H1 (cell line): ENCODE measurements at regions not wholly inside any gene's neighbourhood (a gene's known extent, or its start where the extent isn't known, plus 50 kb on each side); places are given as distances from the start of the nearest gene placed in this dataset.

Experiments used
- CTCF ChIA-PET: fragments of 300-600 bp; sonication (Branson Sonifier 250); formaldehyde crosslinking; loops from one replicate; lab custom pipeline; 2021; ENCODE audit not compliant: partially characterized antibody; lab: Charles Lee
- POLR2A ChIA-PET: fragments of 300-600 bp; sonication (Branson Sonifier 250); formaldehyde crosslinking; loops from one replicate; lab custom pipeline; 2021; ENCODE audit warnings: inconsistent platforms; ENCODE audit not compliant: partially characterized antibody; lab: Charles Lee
- DNase-seq, 2 experiments: peaks; one replicate each; pipeline versions ENCODE4 v3.0.0 to v3.0.0-alpha.2; 2010 to 2022; ENCODE audit warnings: low spot score in 2 of 2, low read depth in 1 of 2, mixed read lengths in 1 of 2
- FAIRE-seq: peaks from 2 replicates; lab custom pipeline; 2011; peaks lifted over from hg19 to GRCh38; lab: Jason Lieb, UNC
- H2AFZ ChIP-seq: 2 replicates; pipeline ENCODE4 v1.8.1; 2012; ENCODE audit warnings: low read length, inconsistent platforms
- H2AK5ac ChIP-seq: 2 replicates; pipeline ENCODE4 v1.6.1; 2013; ENCODE audit warnings: low read depth, low read length
- H2BK120ac ChIP-seq: replicated peaks from 2 replicates; pipeline ENCODE3; 2013; ENCODE audit warnings: low read depth, low read length, inconsistent platforms
- H2BK12ac ChIP-seq: 2 replicates; pipeline ENCODE4 v1.6.1; 2013; ENCODE audit warnings: low read depth, low read length
- H2BK15ac ChIP-seq: 2 replicates; pipeline ENCODE4 v1.6.1; 2013; ENCODE audit warnings: low read length
- H2BK20ac ChIP-seq: 2 replicates; pipeline ENCODE4 v1.6.1; 2013; ENCODE audit warnings: low read length
- H2BK5ac ChIP-seq: 2 replicates; pipeline ENCODE4 v1.6.1; 2013; ENCODE audit warnings: low read depth, low read length
- H3K14ac ChIP-seq: 2 replicates; pipeline ENCODE4 v1.6.1; 2013; ENCODE audit warnings: inconsistent platforms; ENCODE audit not compliant: insufficient read length
- H3K18ac ChIP-seq: 2 replicates; pipeline ENCODE4 v1.6.1; 2013; ENCODE audit warnings: low read length; ENCODE audit errors: extremely low read depth
- H3K23ac ChIP-seq: 2 replicates; pipeline ENCODE4 v1.6.1; 2013; ENCODE audit warnings: inconsistent platforms; ENCODE audit not compliant: insufficient read length
- H3K23me2 ChIP-seq: 2 replicates; pipeline ENCODE4 v1.6.1; 2013; ENCODE audit warnings: low read depth, low read length
- H3K27ac ChIP-seq: 2 replicates; pipeline ENCODE4 v1.6.1; 2011; ENCODE audit warnings: low read depth, low read length, inconsistent platforms
- H3K27me3 ChIP-seq, 4 experiments: replicated peaks in 1 of 4; 1 replicate in 1 of 4; 2 replicates in 3 of 4; pipeline versions ENCODE4 v1.6.1 to v1.8.1; 2011 to 2013; ENCODE audit warnings: low read length in 3 of 4, mild to moderate bottlenecking in 3 of 4, inconsistent platforms in 2 of 4, mixed read lengths in 2 of 4, moderate library complexity in 1 of 4; ENCODE audit not compliant: control insufficient read depth in 3 of 4, insufficient read depth in 3 of 4; ENCODE audit errors: extremely low read depth in 1 of 4
- H3K36me3 ChIP-seq, 4 experiments: 2 replicates each; pipeline versions ENCODE4 v1.6.1 to v1.8.1; 2011 to 2013; ENCODE audit warnings: mild to moderate bottlenecking in 4 of 4, low read length in 3 of 4, moderate library complexity in 2 of 4, control low read depth in 1 of 4, inconsistent platforms in 1 of 4; ENCODE audit not compliant: insufficient read depth in 4 of 4, control insufficient read depth in 2 of 4
- H3K4ac ChIP-seq: replicated peaks from 2 replicates; pipeline ENCODE3; 2013; ENCODE audit warnings: low read length, low read depth, mixed read lengths, inconsistent platforms; ENCODE audit not compliant: insufficient read length
- H3K4me1 ChIP-seq, 4 experiments: replicated peaks in 1 of 4; 1 replicate in 1 of 4; 2 replicates in 3 of 4; pipeline versions ENCODE4 v1.6.1 to v1.8.1; 2011 to 2013; ENCODE audit warnings: low read length in 3 of 4, inconsistent platforms in 2 of 4, mixed read lengths in 1 of 4; ENCODE audit not compliant: insufficient read depth in 4 of 4, control insufficient read depth in 3 of 4
- H3K4me2 ChIP-seq, 2 experiments: 2 replicates each; pipeline versions ENCODE4 v1.6.1 to v1.8.1; 2011 to 2013; ENCODE audit warnings: low read depth in 2 of 2, low read length in 2 of 2, control low read depth in 1 of 2, inconsistent platforms in 1 of 2, mild to moderate bottlenecking in 1 of 2; ENCODE audit not compliant: insufficient read depth in 1 of 2
- H3K4me3 ChIP-seq, 4 experiments: fragments of 200-600, 300-600 bp in 1 of 4; sonication (generic), shearing (Covaris generic), sonication (Bioruptor Twin) in 1 of 4; 2 replicates each; pipeline versions ENCODE4 v1.5.1 to v1.8.1; 2011 to 2016; ENCODE audit warnings: low read length in 4 of 4, low read depth in 3 of 4, control low read depth in 2 of 4, inconsistent platforms in 2 of 4, mild to moderate bottlenecking in 2 of 4, mixed read lengths in 1 of 4, moderate library complexity in 1 of 4; ENCODE audit not compliant: insufficient read depth in 2 of 4; ENCODE audit errors: extremely low read depth in 1 of 4
- H3K56ac ChIP-seq: replicated peaks from 2 replicates; pipeline ENCODE3; 2013; ENCODE audit warnings: low read depth, mild to moderate bottlenecking, mixed read lengths, low read length, inconsistent platforms; ENCODE audit not compliant: insufficient read length
- H3K79me1 ChIP-seq: 2 replicates; pipeline ENCODE4 v1.6.1; 2013; ENCODE audit warnings: low read depth, low read length, control low read depth
- H3K79me2 ChIP-seq, 2 experiments: 2 replicates each; pipeline versions ENCODE4 v1.6.1 to v1.8.1; 2012 to 2013; ENCODE audit warnings: low read length in 2 of 2, mild to moderate bottlenecking in 2 of 2, inconsistent platforms in 1 of 2; ENCODE audit not compliant: insufficient read depth in 2 of 2, control insufficient read depth in 1 of 2
- H3K9ac ChIP-seq, 4 experiments: replicated peaks in 1 of 4; 1 replicate in 1 of 4; 2 replicates in 3 of 4; pipeline versions ENCODE4 v1.6.1 to v1.8.1; 2011 to 2013; ENCODE audit warnings: low read depth in 3 of 4, low read length in 3 of 4, control low read depth in 2 of 4, mild to moderate bottlenecking in 2 of 4, moderate library complexity in 2 of 4, inconsistent platforms in 1 of 4; ENCODE audit errors: extremely low read depth in 1 of 4
- H3K9me3 ChIP-seq, 2 experiments: 2 replicates each; pipeline versions ENCODE4 v1.6.1 to v1.8.1; 2012 to 2013; ENCODE audit warnings: mild to moderate bottlenecking in 2 of 2, moderate library complexity in 2 of 2, control low read depth in 1 of 2, inconsistent platforms in 1 of 2, low read depth in 1 of 2, low read length in 1 of 2, mixed read lengths in 1 of 2; ENCODE audit not compliant: insufficient read depth in 2 of 2
- H4K20me1 ChIP-seq, 2 experiments: replicated peaks in 1 of 2; 2 replicates each; pipeline versions ENCODE3 to v1.8.1; 2011 to 2013; ENCODE audit warnings: inconsistent platforms in 2 of 2, low read length in 2 of 2, mild to moderate bottlenecking in 1 of 2; ENCODE audit not compliant: insufficient read depth in 2 of 2, control insufficient read depth in 1 of 2
- H4K5ac ChIP-seq: 2 replicates; pipeline ENCODE4 v1.6.1; 2013; ENCODE audit warnings: low read length, low read depth, mixed read lengths, inconsistent platforms; ENCODE audit not compliant: insufficient read length
- H4K8ac ChIP-seq: 2 replicates; pipeline ENCODE4 v1.8.0; 2013; ENCODE audit warnings: mild to moderate bottlenecking, moderate library complexity, low read length, inconsistent platforms; ENCODE audit not compliant: insufficient read depth; ENCODE audit errors: extremely low read depth
- H4K91ac ChIP-seq: replicated peaks from 2 replicates; pipeline ENCODE3; 2013; ENCODE audit warnings: low read length, mixed read lengths, inconsistent platforms; ENCODE audit not compliant: insufficient read length
- ASH2L ChIP-seq: fragments of 200-600, 300-600 bp; sonication (generic); IDR thresholded peaks from one replicate; pipeline ENCODE4 v1.7.1; 2017; ENCODE audit warnings: low read length
- CHD1 ChIP-seq: IDR thresholded peaks from 2 replicates; pipeline ENCODE4 v1.6.1; 2012; ENCODE audit warnings: low read depth, low read length, improper control_type of control experiment
- PHF8 ChIP-seq: fragments of 200-600 bp; sonication (generic); conservative IDR thresholded peaks from 2 replicates; pipeline ENCODE4 v1.7.1; 2012; ENCODE audit warnings: low read depth, mild to moderate bottlenecking, inconsistent platforms, low read length, moderate library complexity
- POU5F1 ChIP-seq: IDR thresholded peaks from 2 replicates; pipeline ENCODE4 v1.6.1; 2011; ENCODE audit warnings: low read depth, mild to moderate bottlenecking, low read length, moderate library complexity
- SAP30 ChIP-seq: fragments of 300-600 bp; sonication (generic); IDR thresholded peaks from 2 replicates; pipeline ENCODE4 v1.7.1; 2012; ENCODE audit warnings: low read length, moderate library complexity, mild to moderate bottlenecking, inconsistent platforms; ENCODE audit not compliant: insufficient read depth, insufficient replicate concordance
- ZNF274 ChIP-seq: IDR thresholded peaks from 2 replicates; pipeline ENCODE4 v1.7.0; 2012; ENCODE audit warnings: low read length, borderline replicate concordance; ENCODE audit errors: extremely low read depth
- WGBS, 2 experiments: shearing (Covaris generic) in 1 of 2; methylation state at CpG; one replicate each; pipeline versions ENCODE4 v1.1.6 to v1.1.7; 2013 to 2015; ENCODE audit warnings: low lambda C conversion rate in 2 of 2, mixed read lengths in 2 of 2, inconsistent platforms in 1 of 2, low coverage in 1 of 2, missing lambda C conversion rate in 1 of 2; ENCODE audit not compliant: insufficient replicate concordance in 2 of 2, insufficient coverage in 1 of 2, insufficient read length in 1 of 2; ENCODE audit errors: extremely low coverage in 1 of 2, missing lambda C conversion rate in 1 of 2; 5-methylcytosine and 5-hydroxymethylcytosine counted together
- TF ChIP-seq, protein P1 (sequence below): IDR thresholded peaks from 2 replicates; pipeline ENCODE4 v1.6.1; 2012; ENCODE audit warnings: inconsistent platforms
- TF ChIP-seq, protein P2 (sequence below), 3 experiments: IDR thresholded peaks; 1 replicate in 2 of 3; 2 replicates in 1 of 3; pipeline versions ENCODE4 v1.5.1 to v1.6.1; 2011; ENCODE audit warnings: low read length in 3 of 3, mild to moderate bottlenecking in 3 of 3, inconsistent platforms in 2 of 3, low read depth in 1 of 3, moderate library complexity in 1 of 3; ENCODE audit not compliant: insufficient read depth in 1 of 3; ENCODE audit errors: control extremely low read depth in 1 of 3
- TF ChIP-seq, protein P3 (sequence below): IDR thresholded peaks from 2 replicates; pipeline ENCODE4 v1.6.1; 2011; ENCODE audit warnings: low read depth, mild to moderate bottlenecking, low read length; ENCODE audit not compliant: insufficient read depth

DNA sequence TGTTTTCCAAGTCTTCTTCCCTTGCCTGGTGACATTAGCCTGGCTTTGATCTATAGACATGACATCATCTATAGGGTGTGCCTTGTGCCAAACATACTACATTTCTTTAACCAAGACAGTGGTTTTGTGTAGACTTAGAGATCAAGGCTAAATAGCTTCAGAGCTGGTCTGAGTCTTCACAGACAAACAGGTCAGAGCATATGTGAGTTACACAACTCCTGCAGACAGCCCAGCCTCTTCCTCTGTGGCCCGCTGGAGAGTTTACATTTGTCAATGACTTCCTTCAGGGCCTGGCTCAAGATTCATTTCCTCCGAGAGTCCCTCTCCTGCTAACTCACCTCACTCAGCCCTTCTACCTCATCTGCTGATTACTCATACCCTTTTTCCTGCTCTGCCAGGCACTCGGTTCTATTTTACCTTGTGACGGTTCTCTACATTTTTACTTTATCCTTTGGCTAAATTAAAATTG lies 73.1 kb upstream of the TANC2 start:
- H4K5ac ChIP-seq, result no peak overlapping the region
- H3K9ac ChIP-seq, result no peak overlapping the region
- ChIA-PET CTCF (interaction anchor here (1.0 kb wide), 2 partner anchors 8 to 23 kb away, joined by 3 read pairs; no protein-coding TSS in a partner anchor), POLR2A (interaction anchor here (0.6 kb wide), 1 partner anchor 73 kb away, joined by 3 read pairs; the partner anchor contains the start of gene TANC2)
- no peaks in the 10 kb centered on the region for H3K36me3 ChIP-seq
- H3K79me1 ChIP-seq, result no peaks in the 10 kb centered on the region
- H3K4me2 ChIP-seq, result no peak overlapping the region
- H4K20me1 ChIP-seq, result no peaks in the 10 kb centered on the region
- H3K23me2 ChIP-seq, result no peaks in the 10 kb centered on the region
- no peaks in the 10 kb centered on the region for H3K79me2 ChIP-seq
- FAIRE-seq (no peak), DNase-seq (no peak)
- no peak overlapping the region for H2BK15ac ChIP-seq
- H4K8ac ChIP-seq, result no peak overlapping the region
- H4K91ac ChIP-seq, result no peak overlapping the region
- no peak overlapping the region for H2AFZ ChIP-seq
- H3K9me3 ChIP-seq, result no peaks in the 10 kb centered on the region
- H2BK12ac ChIP-seq, result no peak overlapping the region
- peaks cover 0 to 2% (median under 1%) of the 10 kb centered on the region in 4 experiments; a peak in 2 of 7 replicates for H3K4me1 ChIP-seq
- no peak overlapping the region for H3K23ac ChIP-seq
- no peaks in the 10 kb centered on the region for H3K27me3 ChIP-seq
- H3K14ac ChIP-seq, result no peak overlapping the region
- no peak overlapping the region for H2BK20ac ChIP-seq
- H2AK5ac ChIP-seq, result no peak overlapping the region
- 73% methylated on average over 4 of the region's 4 CpGs; no CpG with 5 or more reads in 1 of the 2 experiments for WGBS, 2 experiments
- no peak overlapping the region for H3K27ac ChIP-seq
- no peak overlapping the region for H3K56ac ChIP-seq
- no peak overlapping the region for H3K4ac ChIP-seq
- H2BK5ac ChIP-seq, result no peak overlapping the region
- H3K18ac ChIP-seq, result no peak overlapping the region
- H3K4me3 ChIP-seq, result no peak overlapping the region
- no peak overlapping the region for H2BK120ac ChIP-seq
- TF ChIP-seq, protein P1, sequence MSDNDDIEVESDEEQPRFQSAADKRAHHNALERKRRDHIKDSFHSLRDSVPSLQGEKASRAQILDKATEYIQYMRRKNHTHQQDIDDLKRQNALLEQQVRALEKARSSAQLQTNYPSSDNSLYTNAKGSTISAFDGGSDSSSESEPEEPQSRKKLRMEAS, result no peak
- no peak for TF ChIP-seq POU5F1
- TF ChIP-seq ASH2L, result no peak
- no peak for TF ChIP-seq PHF8
- TF ChIP-seq ZNF274, result no peak
- TF ChIP-seq, protein P2, sequence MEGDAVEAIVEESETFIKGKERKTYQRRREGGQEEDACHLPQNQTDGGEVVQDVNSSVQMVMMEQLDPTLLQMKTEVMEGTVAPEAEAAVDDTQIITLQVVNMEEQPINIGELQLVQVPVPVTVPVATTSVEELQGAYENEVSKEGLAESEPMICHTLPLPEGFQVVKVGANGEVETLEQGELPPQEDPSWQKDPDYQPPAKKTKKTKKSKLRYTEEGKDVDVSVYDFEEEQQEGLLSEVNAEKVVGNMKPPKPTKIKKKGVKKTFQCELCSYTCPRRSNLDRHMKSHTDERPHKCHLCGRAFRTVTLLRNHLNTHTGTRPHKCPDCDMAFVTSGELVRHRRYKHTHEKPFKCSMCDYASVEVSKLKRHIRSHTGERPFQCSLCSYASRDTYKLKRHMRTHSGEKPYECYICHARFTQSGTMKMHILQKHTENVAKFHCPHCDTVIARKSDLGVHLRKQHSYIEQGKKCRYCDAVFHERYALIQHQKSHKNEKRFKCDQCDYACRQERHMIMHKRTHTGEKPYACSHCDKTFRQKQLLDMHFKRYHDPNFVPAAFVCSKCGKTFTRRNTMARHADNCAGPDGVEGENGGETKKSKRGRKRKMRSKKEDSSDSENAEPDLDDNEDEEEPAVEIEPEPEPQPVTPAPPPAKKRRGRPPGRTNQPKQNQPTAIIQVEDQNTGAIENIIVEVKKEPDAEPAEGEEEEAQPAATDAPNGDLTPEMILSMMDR (IDR thresholded peaks at IDR 0.05; ENCODE audit: control extremely low read depth in 1 of 3, insufficient read depth in 1 of 3, low read depth in 1 of 3, low read length in 3 of 3), result no peak
- TF ChIP-seq, protein P3, sequence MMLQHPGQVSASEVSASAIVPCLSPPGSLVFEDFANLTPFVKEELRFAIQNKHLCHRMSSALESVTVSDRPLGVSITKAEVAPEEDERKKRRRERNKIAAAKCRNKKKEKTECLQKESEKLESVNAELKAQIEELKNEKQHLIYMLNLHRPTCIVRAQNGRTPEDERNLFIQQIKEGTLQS, result no peak
- TF ChIP-seq CHD1, result no peak
- no peak for TF ChIP-seq SAP30
